C4-2B (cell line): ENCODE measurements at regions not wholly inside any gene's neighbourhood (a gene's known extent, or its start where the extent isn't known, plus 50 kb on each side); places are given as distances from the start of the nearest gene placed in this dataset.

Experiments
- CTCF ChIP-seq: fragments of 450-650 bp; conservative IDR thresholded peaks from 2 replicates; pipeline ENCODE4 v1.5.1; 2017; ENCODE audit warnings: mild to moderate bottlenecking
- ZFX ChIP-seq: fragments of 450-650 bp; IDR thresholded peaks from 2 replicates; pipeline ENCODE4 v1.6.1; 2017

GRCh38 chr15:24764375-24765171, 89.0 kb downstream of the NPAP1 start:
- TF ChIP-seq CTCF (no peak), ZFX (no peak)
